ENCODE measurements at regions not wholly inside any gene's neighbourhood (a gene's known extent, or its start where the extent isn't known, plus 50 kb on each side); places are given as distances from the start of the nearest gene placed in this dataset.
A peak's percentile ranks its signal among the peaks of the same experiment; 100 is the strongest.

GRCh38 chr4:108567831-108568230 is 52.5 kb upstream of the RPL34 start:
- DNase-seq, result no peak

DNA sequence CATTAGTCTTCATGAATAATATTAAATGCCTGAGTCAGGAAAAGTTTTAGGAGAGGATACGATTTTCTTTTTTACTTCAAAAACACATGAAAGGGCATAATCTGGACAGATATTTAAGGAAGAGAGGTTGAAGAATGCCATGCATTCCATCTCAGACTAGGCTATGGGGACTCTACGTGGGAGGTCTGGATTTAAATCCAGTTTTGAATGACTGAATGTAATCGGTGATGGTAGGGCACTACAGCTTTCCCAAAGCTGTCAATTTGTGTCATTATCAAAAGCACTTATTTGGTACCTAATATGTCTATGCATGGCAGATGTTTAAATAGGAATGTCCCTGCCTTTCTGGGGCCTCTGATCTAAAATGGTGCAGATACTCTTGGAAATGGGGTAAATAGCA is 59.3 kb upstream of the RPL34 start:
- no peak for DNase-seq

DNA sequence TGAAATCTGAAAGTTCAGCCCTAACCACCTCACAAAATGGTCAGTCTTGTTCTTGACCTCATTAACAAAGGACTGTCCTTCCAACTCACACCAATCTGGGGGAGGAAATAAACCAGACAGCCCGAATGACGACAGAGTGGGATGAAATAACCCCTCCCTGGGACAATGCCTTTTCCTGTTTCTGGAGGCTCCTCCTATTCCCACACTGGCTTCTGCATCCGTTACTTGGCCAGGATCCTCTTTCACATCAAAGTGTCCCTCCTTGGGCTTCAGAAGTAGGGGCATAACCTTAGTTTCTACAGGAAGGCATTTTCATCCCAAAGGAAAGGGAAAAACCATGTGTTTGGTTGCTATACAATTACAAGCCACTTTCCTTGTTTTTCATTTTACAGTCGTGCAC is 59.8 kb upstream of the RPL34 start:
- no peak for DNase-seq

DNA sequence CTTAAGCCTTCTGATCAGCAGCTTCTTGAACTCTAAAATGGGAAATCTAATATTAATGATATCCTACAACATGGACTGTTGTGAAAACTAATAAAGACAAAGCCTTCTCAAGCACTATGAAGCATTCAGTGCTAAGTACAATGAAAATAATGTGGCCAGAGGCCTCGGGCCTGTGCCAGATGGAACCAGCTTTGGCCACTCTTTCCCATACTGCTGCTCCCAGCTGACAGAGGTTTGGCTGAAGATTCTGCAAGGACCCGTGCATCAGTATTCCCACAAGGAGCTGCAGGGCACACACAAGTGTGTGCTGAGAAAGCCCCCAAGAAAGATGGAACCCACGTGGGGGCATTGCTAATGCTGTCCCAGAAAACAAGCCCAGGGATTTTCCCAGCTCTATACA is 60.5 kb upstream of the RPL34 start:
- no peak for DNase-seq

DNA sequence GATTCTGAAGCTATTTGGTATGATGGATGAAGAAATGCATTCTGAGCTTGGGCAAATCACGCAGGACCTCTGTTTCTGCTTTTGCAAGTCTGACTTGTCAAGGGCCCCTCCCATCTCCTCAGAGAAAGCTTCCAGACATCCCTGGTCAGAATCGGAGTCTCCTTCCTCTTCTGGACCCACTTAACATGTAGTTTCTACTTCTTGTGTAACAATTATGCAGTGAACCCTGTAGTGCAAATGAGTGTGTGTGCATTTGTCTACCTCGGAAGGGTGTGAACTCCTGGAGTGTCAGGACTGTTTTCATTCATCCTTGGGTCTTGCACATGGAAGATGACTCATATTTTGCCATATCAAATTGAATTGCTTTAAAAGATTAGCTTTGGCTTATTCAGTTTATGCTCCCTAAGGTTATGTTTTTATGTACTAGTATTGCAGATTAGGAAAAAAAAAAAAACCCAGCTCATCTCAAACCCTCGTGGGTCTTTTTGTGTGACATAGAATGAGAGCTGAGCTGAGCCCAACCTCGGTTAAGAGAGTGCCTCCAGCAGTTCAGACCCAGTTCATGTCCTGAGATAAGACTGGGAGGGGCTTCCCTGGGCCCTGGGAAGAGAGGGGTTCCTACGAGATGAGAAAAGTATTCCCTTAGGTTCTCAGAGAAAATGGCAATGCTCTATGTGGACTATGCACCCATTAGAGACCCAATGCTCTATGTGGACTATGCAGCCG is 61.1 kb upstream of the RPL34 start:
- peak; percentile 15 for DNase-seq

DNA sequence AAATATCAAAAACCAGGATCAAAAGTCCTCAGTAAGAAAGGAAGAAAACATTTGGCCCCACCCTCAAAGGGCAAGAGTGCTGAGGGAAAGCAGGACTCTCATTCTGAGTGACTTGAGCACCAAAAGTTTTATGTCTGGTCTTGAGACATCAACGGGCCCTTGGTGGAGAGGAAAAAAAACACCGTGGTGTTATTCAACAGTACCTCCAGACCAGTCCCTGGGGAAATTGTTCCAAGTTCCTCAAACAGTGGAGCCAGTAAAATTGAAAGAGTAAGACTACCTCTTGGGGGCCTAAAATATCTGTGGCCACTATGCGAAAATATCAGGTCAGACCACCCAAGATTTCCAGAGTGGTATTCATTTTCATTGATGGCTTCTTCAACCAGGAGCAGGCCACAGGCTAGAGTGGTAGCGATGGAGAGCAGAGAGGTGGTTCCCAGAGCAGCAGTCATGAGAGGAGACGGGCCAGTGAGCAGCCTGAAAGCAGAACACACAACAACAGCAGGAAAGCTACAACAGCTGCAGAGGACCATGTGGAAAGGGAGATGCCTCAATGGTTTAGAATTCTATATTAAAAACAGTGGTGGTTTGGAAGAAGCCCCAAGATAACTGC is 63.7 kb upstream of the RPL34 start:
- no peak for DNase-seq

- no peak for DNase-seq
Observed at GRCh38 chr4:108556166-108556565, 64.2 kb upstream of the RPL34 start.

DNA sequence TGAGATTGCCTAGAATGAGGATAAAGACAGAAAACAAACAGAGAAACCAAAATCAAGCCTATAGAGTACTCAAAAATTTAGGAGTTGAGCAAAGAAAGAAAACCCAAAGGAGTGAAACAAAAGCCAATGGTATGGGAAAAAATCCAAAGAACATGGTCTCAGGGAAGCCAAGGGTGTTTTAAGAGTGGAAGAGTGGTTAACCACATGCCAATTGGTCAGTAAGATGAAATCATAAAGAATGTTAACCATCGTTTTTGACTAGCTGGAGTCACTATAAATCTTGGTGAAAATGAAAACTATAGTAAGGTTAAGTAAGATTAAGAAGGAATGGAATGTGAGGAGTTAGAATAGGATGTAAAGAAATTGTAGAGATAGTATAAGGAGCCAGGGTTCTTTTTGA is 64.7 kb upstream of the RPL34 start:
- DNase-seq, result no peak

- no peak for DNase-seq
Observed at GRCh38 chr4:108547682-108548081, 72.7 kb upstream of the RPL34 start.

- no peak for DNase-seq
Observed at GRCh38 chr4:108546728-108547127, 73.6 kb upstream of the RPL34 start.

GRCh38 chr4:108544481-108544880 is 75.9 kb upstream of the RPL34 start:
- DNase-seq, result no peak

DNA sequence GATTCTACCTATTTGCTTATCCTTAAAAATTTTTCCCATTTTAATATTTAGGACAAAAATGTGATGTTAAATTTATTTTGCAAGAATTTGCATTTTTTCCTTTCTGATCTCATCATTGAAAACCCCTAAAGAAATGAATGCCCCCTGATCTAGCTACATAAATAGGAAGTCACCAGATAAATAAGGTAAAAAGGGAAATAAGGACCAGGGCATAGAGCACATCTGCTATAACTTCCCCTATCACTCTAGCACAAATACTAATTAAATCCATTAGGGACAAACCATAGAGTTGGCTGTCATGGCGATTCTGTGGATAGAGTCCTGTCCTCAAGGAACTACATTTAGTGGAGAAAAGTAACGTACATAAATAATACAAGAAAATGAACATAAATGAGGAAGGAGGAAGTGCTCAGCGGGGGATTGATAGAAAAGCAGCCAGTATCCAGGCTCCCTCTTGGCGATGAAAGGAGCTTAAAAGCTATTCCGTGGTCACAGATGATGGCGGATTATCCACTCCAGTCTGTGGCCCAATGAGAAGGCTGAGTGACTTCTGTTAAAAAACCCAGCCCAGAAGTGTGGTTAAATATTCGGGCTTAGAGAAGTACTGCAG is 76.9 kb upstream of the RPL34 start:
- no peak for DNase-seq

DNA sequence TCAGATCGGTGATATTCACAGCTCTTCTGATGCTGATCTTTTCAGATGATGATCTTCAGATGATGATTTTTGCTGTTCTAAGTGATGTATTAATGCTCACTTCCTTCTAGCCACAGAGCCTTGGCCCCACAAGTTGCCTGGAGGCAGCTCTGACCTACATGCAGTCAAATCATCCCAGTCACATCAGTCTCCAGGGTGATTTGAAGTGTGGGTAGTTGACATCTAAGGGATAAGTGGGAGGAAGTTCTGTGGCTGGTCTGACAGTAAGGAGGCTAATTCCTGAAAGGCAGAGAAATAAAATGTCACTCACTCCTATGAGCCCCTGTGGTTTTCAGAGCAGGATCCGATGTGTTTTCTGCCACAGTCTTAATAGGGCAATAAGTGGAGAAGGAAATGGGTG is 79.8 kb upstream of the RPL34 start:
- no peak for DNase-seq

GRCh38 chr4:108536577-108536976 is 83.8 kb upstream of the RPL34 start:
- DNase-seq, result peak; percentile 70

- DNase-seq, result no peak
Observed at GRCh38 chr4:108535757-108536156, 84.6 kb upstream of the RPL34 start.

- no peak for DNase-seq
Observed at GRCh38 chr4:108533876-108534275, 86.5 kb upstream of the RPL34 start.

DNA sequence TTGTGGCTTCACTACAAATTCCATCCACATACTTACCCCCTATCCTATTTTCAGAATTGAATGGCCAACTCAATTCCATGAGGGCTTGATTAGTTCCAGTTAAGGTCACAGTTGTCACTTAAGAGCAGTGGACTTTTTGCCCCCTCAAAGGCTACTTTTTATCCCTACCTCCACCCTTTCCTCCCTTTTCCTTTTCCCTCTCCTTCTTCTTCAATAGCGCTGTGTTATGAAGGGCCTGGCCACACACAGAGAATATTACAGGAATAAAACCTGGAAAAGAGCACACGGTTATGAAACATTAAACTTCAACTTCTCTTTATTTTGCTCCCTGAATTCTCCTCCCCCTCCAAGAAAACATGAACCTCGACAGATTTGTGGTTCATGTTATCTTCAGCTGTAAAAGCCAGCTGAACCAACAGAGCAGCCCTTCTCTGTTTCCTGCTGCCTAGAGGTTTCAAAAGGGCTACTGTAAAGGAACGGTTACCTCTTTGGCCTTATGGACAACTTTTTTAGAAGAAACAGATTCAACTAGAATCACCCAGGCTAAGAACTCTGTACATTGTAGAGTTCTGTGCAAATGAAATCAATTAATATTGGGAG is 87.0 kb upstream of the RPL34 start:
- DNase-seq, result no peak

DNA sequence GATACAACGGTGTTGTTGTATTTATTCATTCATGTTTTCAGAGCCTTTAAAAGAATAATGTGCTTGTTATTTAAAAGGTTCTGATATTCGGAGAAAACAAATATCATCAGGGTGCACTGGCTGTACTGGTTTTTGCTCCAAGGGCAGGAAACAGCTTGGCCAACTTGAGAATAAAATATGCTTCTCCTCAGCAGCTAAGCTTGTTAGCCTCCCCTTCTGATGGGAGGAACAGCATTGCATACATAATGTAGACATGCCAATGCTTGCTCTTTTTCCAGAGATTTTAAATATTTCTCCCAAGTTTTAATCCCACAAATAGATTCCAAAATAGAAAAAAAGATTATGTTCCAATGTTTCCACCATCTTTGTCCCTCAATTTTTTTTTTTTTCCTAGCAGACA is 87.6 kb upstream of the RPL34 start:
- no peak for DNase-seq

GRCh38 chr4:108532187-108532586 is 88.2 kb upstream of the RPL34 start:
- no peak for DNase-seq

- no peak for DNase-seq
Observed at GRCh38 chr4:108531461-108531860, 88.9 kb upstream of the RPL34 start.

DNA sequence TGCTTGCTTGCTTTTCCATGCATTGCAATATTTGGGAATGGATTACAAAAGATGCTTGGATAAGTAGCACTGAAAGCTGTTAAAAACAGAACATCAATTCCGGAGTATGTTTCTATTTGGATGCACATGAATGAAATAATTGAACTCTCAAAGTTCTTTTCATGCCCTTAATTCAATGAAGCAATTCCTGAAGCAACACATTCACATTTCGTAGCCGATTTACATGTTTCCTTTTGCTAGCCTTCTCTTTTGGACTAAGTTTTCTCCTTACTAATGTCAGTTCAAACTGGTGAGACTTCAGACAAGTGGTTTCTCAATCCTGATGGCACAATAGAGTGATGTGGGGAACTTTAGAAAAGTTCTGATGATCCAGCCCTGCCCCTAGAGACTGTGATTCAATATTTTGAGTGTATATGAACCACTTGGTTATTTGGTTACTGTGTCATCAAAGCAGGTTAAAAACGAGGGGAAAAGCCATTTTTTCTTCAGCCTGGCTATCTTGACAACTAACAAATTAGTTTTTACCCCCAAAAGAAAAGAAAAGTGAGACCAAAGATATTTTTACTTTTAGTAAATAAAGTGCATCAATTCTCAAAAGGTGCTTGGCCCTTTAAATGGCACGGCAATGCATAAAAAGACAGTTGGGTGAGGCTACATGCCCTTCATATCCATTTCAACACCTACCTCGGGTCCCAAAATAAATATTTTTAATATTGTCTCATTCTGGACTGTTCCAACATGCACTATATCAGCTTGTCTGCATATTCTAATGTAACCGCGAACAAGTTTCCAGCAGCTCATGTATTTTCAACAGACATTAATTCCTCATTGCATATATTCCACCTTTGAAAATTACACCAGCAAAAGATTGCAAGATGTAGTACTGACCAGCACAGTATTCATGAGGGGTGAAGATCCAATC is 90.1 kb upstream of the RPL34 start:
- DNase-seq, result no peak

GRCh38 chr4:108529102-108529501 is 91.3 kb upstream of the RPL34 start:
- DNase-seq, result no peak

DNA sequence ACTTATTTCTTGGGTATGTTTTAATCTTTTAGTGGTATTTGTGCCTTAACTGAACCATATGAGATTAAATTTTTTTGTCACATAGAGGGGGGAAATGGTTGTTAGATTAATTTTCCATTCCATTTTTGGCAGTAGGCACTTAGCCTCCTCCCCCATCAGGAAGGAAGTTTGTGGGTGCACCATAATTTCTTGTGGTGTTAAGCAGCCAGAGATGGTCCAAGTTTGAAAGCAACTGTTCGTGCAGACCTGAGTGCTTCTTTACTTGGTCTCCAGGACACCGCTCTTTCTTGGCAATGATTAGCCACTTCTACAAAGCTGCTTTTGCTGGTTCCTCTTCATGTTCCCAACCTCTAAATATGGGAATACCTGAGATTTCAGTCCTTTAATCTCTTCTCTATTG is 92.7 kb upstream of the RPL34 start:
- peak; percentile 36 for DNase-seq
